H1 (cell line): ENCODE measurements at regions not wholly inside any gene's neighbourhood (a gene's known extent, or its start where the extent isn't known, plus 50 kb on each side); places are given as distances from the start of the nearest gene placed in this dataset.

Source experiments
- CHD7 ChIP-seq: fragments of 300-600 bp; sonication (generic); IDR thresholded peaks from 2 replicates; pipeline ENCODE4 v1.7.1; 2012; ENCODE audit warnings: low read length, moderate library complexity, mild to moderate bottlenecking, inconsistent platforms; ENCODE audit not compliant: insufficient replicate concordance
- YY1 ChIP-seq: IDR thresholded peaks from 2 replicates; pipeline ENCODE4 v1.6.1; 2011; ENCODE audit warnings: low read depth, mild to moderate bottlenecking, low read length

- TF ChIP-seq CHD7 (no peak), YY1 (no peak)
These were observed 149.3 kb upstream of the FAM3C start (continued) for GRCh38 chr7:121545418-121545817.
